IPS DF 19.7 (cell line): ENCODE measurements at regions not wholly inside any gene's neighbourhood (a gene's known extent, or its start where the extent isn't known, plus 50 kb on each side); places are given as distances from the start of the nearest gene placed in this dataset.

ENCODE experiments used
- DNase-seq: peaks from one replicate; pipeline ENCODE4 v3.0.0-alpha.2; 2013; ENCODE audit warnings: low read depth, low spot score

DNA sequence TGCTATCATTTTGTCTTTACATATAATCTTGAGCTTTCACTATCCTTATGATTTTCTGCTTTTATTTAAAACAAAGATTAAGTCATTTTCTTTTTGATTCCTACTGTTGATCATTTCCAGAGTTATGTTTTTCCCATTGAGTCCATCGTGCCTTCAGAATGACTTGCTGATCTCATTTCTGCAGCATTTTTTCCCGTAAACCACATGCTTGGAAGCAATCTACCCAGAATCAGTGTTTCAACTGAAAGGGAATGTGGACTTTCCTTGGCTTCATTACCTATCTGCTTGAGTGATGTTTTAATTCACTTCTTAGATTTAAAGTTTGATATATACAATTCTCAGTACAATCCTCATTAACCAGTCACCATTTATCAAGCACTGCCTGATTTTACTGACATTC lies 192.4 kb upstream of the FSTL5 start:
- no peak for DNase-seq

GRCh38 chr4:162352580-162353107 lies 188.8 kb upstream of the FSTL5 start:
- no peak for DNase-seq

DNA sequence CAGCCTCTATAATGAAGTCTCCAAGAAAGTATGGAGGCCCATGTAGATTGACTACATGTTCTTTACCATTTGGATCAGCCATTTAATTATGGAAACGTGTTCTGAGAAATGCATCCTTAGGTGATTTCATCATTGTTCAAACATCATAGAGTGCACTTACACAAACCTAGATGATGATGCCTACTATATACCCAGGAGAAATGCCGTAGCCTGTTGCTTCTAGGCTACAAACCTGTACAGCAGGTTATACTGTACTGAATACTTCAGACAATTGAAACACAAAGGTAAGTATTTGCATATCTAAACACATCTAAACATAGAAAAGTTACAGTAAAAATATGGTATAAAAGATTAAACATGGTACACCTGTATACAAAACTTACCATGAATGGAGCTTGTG lies 186.5 kb upstream of the FSTL5 start:
- DNase-seq, result no peak

- no peak for DNase-seq
These were observed 185.6 kb upstream of the FSTL5 start for GRCh38 chr4:162349395-162349794.

DNA sequence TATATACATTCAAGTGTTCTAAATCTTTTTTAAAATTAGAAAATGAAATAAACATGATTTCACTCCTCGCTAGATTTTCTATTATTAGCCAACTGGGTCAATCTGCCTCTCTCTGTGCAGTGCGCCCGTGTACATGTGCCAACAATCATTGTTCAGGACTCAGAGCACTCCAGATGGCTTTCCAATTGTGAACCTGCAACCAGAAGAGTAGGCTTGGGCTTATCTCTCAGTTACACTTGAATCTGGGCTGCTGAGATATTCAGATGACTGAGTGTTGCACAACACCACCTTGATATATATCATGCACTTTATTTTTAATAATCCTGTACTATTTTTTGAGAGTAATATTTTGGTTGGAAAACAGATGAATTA lies 184.0 kb upstream of the FSTL5 start:
- no peak for DNase-seq

DNA sequence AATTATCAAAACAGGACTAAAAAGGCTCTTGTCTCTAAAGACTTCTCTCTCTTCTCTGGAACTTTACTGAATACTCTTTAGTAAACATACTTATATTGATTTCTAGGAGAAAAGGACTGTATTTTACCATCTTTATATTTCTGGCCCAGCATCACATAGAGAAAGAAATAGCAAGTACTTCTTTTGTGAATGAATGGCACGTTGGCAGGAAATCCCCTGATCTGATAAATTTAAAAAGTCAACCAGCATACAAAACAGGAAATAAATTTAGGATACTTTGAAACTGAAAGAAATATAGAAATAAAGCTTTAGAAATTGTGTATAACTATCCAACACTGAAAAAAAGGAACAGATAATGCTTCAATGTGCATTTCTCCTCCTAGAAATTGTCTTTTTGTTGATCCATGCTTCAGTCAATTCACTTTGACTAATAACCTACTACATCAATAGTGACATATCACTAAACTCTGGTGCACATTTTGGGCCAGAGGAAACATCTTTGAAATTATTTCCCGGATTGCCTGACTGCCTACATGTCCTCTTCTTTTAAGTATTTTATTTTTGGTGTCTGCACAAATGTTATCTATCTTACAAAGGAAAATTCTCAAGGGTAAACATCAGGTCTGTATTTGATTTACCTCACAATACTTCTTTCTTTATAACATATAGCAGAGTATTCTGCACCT lies 183.5 kb upstream of the FSTL5 start:
- DNase-seq, result no peak

- DNase-seq, result no peak
These were observed 180.2 kb upstream of the FSTL5 start for GRCh38 chr4:162343967-162344366.

- no peak for DNase-seq
These were observed 177.7 kb upstream of the FSTL5 start for GRCh38 chr4:162341533-162341932.

- DNase-seq, result no peak
These were observed 160.1 kb upstream of the FSTL5 start for GRCh38 chr4:162323919-162324318.

DNA sequence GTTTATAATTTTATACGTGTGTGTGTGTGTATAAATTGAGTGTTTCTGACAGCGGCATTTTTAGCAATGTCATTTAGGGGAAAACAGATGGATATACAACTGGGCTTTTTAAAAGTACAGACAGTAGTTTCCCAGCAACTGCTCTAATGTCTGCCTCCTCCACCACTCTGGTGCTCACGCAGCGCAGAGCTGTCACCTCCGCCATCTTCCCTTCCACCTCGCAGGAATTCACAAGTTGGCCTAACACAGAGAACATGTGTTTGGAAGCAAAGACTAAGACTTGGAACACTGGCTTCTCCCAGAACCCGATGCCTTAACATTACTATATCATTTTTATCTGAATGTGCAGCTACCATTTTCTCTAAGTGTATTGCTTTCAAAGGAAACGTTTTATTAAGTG lies 158.3 kb upstream of the FSTL5 start:
- DNase-seq, result no peak

DNA sequence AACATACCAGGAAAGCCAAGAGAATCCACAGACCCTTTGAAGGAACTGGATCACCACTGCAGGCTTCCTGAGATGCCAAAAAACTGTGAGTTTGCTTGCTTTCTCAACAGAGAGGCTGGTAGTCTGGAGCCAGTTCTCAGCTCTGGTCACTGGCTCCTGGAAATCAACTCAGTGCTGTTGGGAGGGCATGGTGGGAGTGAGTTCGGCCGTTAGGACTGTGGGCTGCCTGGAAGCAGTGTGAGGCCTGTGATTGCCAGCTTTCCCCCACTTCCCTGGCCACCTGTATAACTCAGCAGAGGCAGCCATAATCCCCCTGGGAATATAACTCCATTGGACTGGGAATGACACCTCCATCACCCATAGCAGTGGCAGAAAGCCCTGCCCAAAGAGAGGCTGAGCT lies 122.0 kb upstream of the FSTL5 start:
- no peak for DNase-seq

- DNase-seq, result no peak
These were observed 118.9 kb upstream of the FSTL5 start for GRCh38 chr4:162282684-162283083.

DNA sequence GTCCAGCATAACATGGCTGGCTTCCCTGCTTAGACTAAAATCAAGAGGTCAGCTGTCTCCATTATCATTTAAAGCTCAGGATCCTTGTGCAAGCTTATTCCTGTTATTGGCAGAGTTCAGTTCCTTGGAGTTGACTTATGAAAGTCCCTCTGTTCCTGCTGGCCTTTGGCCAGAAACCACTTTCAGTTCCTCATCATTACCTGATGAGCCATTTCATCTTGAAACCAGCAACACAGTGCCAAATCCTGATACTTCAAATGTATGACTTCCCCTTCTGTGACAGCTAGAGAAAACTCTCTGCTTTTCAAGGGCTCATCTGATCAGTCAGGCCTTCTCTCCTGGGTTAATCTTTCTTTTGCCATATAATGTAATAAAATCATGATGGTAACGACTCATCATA lies 110.6 kb upstream of the FSTL5 start:
- DNase-seq, result no peak

- DNase-seq, result no peak
These were observed 108.4 kb upstream of the FSTL5 start for GRCh38 chr4:162272215-162272614.

GRCh38 chr4:162268911-162269310 lies 105.1 kb upstream of the FSTL5 start:
- no peak for DNase-seq

GRCh38 chr4:162265802-162266201 lies 102.0 kb upstream of the FSTL5 start:
- no peak for DNase-seq

GRCh38 chr4:162245051-162245450 lies 81.3 kb upstream of the FSTL5 start:
- no peak for DNase-seq

DNA sequence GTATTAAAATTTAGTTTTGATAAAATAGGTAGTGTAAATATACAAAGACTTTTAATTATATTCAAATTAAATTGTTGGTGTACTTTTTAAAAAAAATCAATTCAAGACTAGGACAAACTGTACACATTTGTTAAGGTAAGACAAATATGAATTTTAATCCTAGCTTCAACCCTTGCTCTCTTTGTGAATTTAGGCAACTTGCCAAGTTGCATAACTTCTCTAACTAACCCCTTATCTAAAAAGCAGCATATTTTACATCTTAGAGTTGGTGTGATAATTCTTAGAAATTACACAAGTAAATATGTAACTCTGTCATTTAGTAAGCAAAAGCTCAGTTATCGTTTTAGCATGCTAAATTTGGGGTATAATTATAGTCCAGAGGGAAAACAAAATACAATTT lies 78.1 kb upstream of the FSTL5 start:
- DNase-seq, result no peak

DNA sequence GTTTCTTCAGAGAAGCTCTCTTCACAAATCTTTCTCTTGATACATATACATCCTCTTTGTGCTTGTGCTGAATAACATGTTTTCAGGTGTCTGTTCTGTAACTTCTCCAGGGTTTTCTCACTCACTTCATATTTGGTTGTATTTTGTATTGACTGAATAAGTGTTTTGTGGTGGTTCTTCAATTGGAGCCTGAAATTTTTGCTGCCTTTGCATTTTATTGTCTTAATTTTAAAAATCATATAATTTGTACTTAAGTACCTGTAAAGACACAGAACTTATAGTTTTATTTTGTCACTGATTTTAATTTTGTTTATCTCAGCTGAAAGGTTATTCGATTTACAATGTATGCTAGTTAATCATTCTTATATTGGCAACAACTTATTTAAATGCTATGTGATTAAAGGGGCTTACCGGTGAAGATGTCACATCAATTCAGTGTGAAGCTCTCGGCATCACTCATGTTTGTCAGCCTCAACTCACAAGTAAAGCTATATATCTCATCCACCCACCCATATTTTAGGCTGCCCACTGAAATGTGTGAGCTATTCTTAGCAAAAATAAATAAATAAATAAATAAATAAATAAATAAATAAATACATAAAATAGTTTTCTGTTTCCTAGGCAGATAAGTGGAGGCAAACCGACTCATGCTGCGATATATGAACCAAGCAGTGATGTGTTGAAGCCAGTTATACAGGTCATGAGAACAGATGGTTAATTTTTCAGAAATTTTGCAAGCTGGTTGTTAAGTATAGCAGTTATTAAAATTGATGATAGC lies 76.4 kb upstream of the FSTL5 start:
- no peak for DNase-seq

DNA sequence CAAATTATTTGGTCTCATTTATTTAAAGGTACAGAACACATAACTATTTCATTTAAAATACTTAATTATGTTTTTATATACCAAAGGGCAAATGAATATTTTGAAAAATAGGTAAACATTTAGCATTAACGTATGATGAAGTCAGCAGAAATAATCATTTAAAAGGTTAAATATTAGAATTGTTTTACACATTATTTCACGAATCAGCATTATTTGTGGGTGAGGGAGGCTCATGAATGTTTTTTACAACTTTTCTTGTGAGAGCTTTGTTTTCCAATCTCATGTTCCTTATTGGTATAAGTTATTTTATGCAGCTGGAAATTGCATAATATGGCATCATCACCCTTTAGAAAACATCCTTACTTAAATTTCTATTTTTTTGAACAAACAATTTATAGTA lies 73.9 kb upstream of the FSTL5 start:
- no peak for DNase-seq

DNA sequence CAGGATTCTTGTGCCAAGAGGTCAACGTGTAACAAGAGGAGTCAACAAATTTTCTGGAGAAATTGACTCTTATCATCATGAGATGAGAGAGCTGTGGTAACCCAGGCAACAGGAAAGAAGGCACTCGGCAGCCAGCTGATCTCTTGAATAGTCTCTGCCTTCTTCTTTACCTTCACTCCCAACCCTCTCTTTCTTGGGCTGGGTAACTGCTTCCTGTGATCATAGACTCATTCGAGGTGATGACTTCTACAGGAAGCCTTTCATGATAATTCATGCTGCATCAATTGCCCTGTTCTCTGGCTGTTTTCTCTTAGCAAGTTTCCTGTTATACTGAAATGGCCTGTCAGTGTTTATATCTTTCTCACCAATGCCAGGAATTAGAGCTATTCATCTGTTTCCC lies 70.8 kb upstream of the FSTL5 start:
- no peak for DNase-seq

DNA sequence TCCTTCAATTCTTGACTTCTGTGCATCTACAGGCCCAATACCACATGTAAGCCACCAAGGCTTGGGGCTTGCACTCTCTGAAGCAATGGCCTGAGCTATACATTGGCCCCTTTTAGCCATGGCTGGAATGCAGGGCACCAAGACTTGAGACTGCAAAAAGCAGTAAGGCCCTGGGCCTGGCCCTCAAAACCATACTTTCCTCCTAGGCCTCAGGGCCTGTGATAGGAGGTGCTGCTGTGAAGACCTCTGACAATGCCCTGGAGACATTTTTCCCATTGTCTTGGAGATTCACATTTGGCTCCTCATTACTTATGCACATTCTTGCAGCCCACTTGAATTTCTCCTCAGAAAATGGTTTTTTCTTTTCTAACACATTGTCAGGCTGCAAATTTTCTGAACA lies 68.5 kb upstream of the FSTL5 start:
- DNase-seq, result no peak

DNA sequence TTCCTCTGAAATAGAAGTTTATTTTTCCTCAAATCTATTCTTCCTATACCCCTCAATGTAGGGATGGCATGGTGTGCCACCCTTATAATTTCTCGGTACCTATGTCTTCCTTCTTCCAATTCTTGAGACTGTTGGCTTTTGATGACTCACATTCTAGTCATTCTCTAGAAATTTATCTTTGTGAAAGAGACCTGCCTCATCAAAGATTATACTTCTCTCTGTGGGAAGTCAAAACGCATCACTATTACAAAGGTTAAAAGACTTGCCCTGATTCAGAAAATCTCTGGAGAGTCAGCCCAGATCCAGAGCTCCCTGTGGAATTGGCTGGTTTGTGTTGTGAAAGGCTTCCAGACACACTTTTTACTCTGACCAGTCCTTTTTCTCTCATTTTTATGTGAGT lies 65.9 kb upstream of the FSTL5 start:
- DNase-seq, result no peak
